ENCODE measurements at regions not wholly inside any gene's neighbourhood (a gene's known extent, or its start where the extent isn't known, plus 50 kb on each side); places are given as distances from the start of the nearest gene placed in this dataset.

DNA sequence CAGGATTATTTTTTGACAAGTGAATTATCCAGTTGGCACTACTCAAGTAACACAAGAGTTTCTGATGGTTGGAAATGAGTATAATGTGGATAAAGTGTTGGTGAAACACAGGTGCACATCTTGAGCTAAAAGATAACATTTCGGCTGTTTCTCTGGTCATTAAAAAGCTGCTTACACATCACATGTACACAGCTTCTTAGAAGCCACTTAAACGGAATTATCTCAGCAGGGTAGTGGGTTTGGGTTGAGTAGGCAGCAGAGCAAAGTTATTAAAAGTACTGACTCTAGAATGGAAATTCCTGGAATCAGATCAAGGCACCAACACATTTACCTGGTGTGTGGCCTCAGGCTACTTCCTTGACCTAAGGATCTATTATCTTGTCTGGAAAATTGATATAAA, 55.4 kb upstream of the RASSF6 start (continued):
- TF ChIP-seq, protein P1, sequence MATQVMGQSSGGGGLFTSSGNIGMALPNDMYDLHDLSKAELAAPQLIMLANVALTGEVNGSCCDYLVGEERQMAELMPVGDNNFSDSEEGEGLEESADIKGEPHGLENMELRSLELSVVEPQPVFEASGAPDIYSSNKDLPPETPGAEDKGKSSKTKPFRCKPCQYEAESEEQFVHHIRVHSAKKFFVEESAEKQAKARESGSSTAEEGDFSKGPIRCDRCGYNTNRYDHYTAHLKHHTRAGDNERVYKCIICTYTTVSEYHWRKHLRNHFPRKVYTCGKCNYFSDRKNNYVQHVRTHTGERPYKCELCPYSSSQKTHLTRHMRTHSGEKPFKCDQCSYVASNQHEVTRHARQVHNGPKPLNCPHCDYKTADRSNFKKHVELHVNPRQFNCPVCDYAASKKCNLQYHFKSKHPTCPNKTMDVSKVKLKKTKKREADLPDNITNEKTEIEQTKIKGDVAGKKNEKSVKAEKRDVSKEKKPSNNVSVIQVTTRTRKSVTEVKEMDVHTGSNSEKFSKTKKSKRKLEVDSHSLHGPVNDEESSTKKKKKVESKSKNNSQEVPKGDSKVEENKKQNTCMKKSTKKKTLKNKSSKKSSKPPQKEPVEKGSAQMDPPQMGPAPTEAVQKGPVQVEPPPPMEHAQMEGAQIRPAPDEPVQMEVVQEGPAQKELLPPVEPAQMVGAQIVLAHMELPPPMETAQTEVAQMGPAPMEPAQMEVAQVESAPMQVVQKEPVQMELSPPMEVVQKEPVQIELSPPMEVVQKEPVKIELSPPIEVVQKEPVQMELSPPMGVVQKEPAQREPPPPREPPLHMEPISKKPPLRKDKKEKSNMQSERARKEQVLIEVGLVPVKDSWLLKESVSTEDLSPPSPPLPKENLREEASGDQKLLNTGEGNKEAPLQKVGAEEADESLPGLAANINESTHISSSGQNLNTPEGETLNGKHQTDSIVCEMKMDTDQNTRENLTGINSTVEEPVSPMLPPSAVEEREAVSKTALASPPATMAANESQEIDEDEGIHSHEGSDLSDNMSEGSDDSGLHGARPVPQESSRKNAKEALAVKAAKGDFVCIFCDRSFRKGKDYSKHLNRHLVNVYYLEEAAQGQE (IDR thresholded peaks at IDR 0.05; ENCODE audit: unreplicated experiment): no peak
- TF ChIP-seq CREB1 (CRISPR knock-in tag; IDR thresholded peaks at IDR 0.05; ENCODE audit: low read depth): no peak
- TF ChIP-seq, protein P2, sequence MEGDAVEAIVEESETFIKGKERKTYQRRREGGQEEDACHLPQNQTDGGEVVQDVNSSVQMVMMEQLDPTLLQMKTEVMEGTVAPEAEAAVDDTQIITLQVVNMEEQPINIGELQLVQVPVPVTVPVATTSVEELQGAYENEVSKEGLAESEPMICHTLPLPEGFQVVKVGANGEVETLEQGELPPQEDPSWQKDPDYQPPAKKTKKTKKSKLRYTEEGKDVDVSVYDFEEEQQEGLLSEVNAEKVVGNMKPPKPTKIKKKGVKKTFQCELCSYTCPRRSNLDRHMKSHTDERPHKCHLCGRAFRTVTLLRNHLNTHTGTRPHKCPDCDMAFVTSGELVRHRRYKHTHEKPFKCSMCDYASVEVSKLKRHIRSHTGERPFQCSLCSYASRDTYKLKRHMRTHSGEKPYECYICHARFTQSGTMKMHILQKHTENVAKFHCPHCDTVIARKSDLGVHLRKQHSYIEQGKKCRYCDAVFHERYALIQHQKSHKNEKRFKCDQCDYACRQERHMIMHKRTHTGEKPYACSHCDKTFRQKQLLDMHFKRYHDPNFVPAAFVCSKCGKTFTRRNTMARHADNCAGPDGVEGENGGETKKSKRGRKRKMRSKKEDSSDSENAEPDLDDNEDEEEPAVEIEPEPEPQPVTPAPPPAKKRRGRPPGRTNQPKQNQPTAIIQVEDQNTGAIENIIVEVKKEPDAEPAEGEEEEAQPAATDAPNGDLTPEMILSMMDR (conservative IDR thresholded peaks at IDR 0.05; ENCODE audit: low read depth in 2 of 2): no peak

DNA sequence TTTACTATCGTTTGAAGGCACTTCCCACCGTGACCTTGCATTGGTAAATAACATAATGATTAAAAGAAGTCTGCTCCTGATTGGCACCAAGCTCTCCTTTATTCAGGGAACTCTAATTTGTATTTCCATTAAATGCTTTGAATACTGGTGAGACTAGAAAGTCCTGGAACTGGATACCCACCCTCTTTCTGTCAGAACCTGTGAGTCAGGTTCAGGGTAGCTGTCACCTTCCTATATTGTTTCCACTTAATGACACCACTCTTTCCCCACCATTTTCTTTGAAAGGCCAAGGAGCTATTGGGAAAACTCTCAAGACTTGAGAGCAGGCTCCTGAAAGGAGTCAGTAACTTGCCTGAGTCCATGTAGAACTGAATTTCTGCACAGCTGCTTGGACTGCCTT, 55.9 kb upstream of the RASSF6 start:
- no peak for ATAC-seq
- TF ChIP-seq ZNF331 (CRISPR knock-in tag; IDR thresholded peaks at IDR 0.05; ENCODE audit: low read depth) (no peak), EZH2 (IDR thresholded peaks at IDR 0.05; ENCODE audit: low read depth, unreplicated experiment) (no peak)

DNA sequence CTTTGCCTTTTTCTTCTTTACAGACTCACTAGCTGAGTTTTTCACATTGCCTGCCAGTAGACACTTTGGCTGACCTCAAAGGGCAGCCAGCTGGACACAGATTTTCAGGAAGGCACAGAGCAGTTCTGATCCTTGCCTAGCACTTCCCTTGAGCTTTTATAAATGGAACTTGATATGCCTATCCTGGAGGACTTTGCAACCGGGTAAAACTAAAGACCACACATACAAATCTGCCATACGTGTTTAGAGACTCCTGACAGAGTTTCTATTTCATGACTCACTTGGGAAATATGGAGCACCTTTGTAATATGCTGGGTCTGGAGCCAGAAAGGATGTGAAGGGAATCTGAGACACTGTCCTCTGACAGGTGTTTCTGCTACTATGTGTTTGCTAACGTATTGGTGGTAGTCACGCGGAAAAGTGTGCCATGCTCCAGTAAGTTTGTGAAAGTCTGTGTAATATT, 56.7 kb upstream of the RASSF6 start:
- H3K36me3 ChIP-seq (ENCODE audit: insufficient read depth): no peaks in the 10 kb centered on the region
- no peaks in the 10 kb centered on the region for H3F3A ChIP-seq (replicated peaks; ENCODE audit: low read depth)
- Mint-ChIP-seq H3K27me3 (ENCODE audit: insufficient read depth, low read depth, poor library complexity) (peaks cover 5% of the 10 kb centered on the region), H3K9me3 (no peaks in the 10 kb centered on the region; the same call in 2 of the 3 replicates), H3K4me3 (no peak overlapping the region), H3K27ac (no peak overlapping the region), H3K36me3 (ENCODE audit: low read depth) (no peaks in the 10 kb centered on the region), H3K4me1 (no peaks in the 10 kb centered on the region)
- H3K79me2 ChIP-seq (replicated peaks; ENCODE audit: insufficient read depth): no peaks in the 10 kb centered on the region
- no peak overlapping the region for H3K4me2 ChIP-seq
- DNase-seq (ENCODE audit: low spot score): no peak
- TF ChIP-seq POLR2AphosphoS5 (IDR thresholded peaks at IDR 0.05; ENCODE audit: low read depth): no peak
- TF ChIP-seq CREB1 (CRISPR knock-in tag; IDR thresholded peaks at IDR 0.05; ENCODE audit: low read depth): no peak
- no peak for TF ChIP-seq JUNB (IDR thresholded peaks at IDR 0.05; ENCODE audit: unreplicated experiment)
- TF ChIP-seq ZNF331 (CRISPR knock-in tag; IDR thresholded peaks at IDR 0.05; ENCODE audit: low read depth): no peak
- no peak for ATAC-seq
- no peaks in the 10 kb centered on the region for H3K4me1 ChIP-seq (ENCODE audit: insufficient read depth)
- no peak overlapping the region for H2AFZ ChIP-seq
- H3K4me3 ChIP-seq: no peak overlapping the region
- peaks cover 7% of the 10 kb centered on the region; the same call in 1 of the 2 replicates for H3K9me2 ChIP-seq (ENCODE audit: insufficient read depth)
- H4K20me1 ChIP-seq (replicated peaks; ENCODE audit: insufficient read depth): no peaks in the 10 kb centered on the region
- no peaks in the 10 kb centered on the region for H3K27me3 ChIP-seq (ENCODE audit: insufficient read depth)
- no peak overlapping the region for H3K27ac ChIP-seq (ENCODE audit: low read depth)

More for the DNA sequence above, 55.9 kb upstream of the RASSF6 start:
- Mint-ChIP-seq H3K4me3 (no peak overlapping the region), H3K4me1 (no peaks in the 10 kb centered on the region), H3K27ac (no peak overlapping the region), H3K36me3 (ENCODE audit: low read depth) (no peaks in the 10 kb centered on the region; the same call in 2 of the 3 replicates), H3K27me3 (ENCODE audit: insufficient read depth, low read depth, poor library complexity) (peaks cover 7% of the 10 kb centered on the region), H3K9me3 (peaks cover under 1% of the 10 kb centered on the region; the same call in 1 of the 3 replicates)
- Histone ChIP-seq H3K27me3 (ENCODE audit: insufficient read depth) (no peaks in the 10 kb centered on the region), H3K27ac (ENCODE audit: low read depth) (no peak overlapping the region), H3K9me2 (ENCODE audit: insufficient read depth) (peaks cover 7% of the 10 kb centered on the region; the same call in 1 of the 2 replicates), H4K20me1 (replicated peaks; ENCODE audit: insufficient read depth) (no peaks in the 10 kb centered on the region), H2AFZ (no peak overlapping the region), H3K4me1 (ENCODE audit: insufficient read depth) (no peaks in the 10 kb centered on the region), H3K4me3 (no peak overlapping the region), H3F3A (replicated peaks; ENCODE audit: low read depth) (no peaks in the 10 kb centered on the region), H3K79me2 (replicated peaks; ENCODE audit: insufficient read depth) (no peaks in the 10 kb centered on the region), H3K4me2 (no peak overlapping the region), H3K36me3 (ENCODE audit: insufficient read depth) (no peaks in the 10 kb centered on the region)
- no peak for DNase-seq (ENCODE audit: low spot score)

Data from GM23338 (cell line).